HK-2 (cell line): ENCODE measurements at regions not wholly inside any gene's neighbourhood (a gene's known extent, or its start where the extent isn't known, plus 50 kb on each side); places are given as distances from the start of the nearest gene placed in this dataset.

Source experiments
- DNase-seq: peaks from one replicate; pipeline ENCODE4 v3.0.0-alpha.2; 2018; ENCODE audit not compliant: unreplicated experiment

DNA sequence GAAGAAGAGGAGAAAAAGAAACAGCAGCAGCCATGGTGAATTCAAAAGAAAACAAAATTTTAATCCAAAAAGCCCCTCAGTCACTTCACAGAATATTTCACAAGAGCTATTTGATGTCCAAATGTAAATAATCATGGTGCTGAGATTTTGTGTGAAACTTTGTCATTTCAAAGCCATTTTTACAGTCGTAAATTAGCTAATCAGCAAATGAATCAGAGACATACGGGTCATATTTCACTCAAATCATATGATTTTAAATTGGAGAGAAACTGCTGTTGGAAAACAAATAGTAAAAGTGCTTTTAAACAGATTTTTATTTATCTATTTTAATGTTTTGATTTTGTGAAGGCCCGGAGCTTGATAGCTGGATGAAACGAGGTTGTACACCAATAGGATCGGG lies 101.4 kb upstream of the SMIM23 start:
- no peak for DNase-seq

DNA sequence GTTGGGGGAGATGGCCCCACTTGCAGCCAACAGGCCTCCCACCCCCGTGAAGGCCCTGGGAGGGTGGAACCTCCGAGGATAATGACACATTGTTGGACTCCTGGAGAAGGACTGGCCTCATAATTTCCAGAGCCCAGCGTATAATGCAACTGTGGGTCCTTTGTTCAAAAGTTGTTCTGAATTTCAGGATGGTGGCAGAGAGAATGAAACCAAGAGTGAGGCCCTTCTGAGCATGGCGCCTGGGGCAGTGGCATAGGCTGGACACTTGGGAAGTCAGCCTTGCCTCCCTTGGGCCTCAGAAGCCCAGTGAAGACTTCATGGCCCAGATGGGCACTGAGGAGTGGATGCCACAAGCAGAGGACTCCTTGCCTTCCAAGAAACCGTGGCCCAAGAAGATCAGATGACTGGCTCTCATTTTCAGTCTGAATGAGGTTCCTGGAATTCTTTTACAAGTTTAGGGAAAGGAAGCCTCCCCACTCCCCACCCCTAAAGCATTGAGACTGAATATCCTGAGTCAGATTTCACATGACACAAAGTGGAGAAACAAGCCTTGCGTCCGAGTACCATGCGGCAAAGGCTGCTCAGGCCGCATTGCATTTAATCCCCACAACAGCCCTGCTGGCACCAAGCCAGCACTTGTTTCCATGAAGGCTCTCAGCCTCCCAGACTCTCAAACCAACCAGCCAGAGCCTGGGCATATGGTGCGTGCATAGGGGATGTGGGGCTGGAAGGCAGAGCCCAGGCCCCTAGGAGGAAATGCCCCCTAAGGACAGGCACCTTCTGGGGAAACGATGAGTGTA lies 96.7 kb upstream of the SMIM23 start:
- no peak for DNase-seq

DNA sequence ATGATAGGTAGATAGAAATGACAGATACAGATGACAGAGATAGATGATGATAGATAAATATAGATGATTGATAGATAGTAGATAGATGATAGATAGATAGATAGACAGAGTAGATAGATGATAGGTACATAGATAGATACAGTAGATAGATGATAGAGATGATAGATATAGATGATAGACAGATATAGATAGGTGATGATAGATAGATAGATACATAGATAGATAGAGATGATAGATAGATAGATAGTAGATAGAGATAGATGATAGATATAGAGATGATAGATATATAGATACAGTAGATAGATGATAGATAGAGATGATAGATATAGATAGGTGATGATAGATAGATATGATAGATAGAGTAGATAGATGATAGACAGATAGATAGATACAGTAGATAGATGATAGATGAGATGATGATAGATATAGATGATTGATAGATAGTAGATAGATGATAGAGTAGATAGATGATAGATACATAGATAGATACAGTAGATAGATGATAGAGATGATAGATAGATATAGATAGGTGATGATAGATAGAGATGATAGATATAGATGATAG lies 95.7 kb upstream of the SMIM23 start:
- no peak for DNase-seq

DNA sequence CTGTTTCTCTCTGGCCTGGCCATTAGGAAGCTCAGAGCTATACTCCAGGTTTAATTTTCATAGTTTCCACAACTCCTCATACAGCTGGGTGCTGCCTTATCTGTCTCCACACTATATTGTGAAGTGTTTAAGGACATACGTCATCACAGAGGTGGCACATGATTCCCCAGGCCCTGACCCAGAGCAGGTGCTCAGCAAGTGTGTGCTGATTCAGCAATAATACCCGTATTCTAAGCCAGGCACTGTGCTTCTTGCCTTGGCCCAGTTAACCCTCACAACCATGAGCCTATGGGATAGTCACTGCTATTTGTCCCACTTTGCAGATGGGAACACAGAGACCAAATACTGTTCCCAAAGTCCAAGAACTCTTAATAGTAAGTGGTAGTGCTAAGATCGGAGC lies 93.5 kb upstream of the SMIM23 start:
- DNase-seq, result no peak

DNA sequence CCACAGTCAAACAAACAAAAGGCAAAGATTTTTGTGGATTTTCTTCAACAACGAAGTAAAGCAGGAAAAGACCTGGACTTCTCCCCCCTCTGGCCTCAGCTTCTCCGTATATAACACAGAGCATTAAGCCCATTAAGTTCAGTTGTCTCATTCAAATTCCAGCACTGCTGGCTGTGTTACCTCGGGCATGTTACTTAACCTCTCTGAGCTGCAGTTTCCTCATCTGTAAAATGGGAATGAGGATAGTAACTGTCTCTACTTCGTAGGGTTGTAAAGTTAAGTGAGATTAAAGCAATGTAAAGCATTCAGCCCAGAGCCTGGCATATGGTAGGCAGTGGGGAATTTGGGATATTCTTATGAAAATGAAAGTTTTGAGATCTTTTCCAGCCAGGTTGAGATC lies 92.7 kb upstream of the SMIM23 start:
- no peak for DNase-seq

DNA sequence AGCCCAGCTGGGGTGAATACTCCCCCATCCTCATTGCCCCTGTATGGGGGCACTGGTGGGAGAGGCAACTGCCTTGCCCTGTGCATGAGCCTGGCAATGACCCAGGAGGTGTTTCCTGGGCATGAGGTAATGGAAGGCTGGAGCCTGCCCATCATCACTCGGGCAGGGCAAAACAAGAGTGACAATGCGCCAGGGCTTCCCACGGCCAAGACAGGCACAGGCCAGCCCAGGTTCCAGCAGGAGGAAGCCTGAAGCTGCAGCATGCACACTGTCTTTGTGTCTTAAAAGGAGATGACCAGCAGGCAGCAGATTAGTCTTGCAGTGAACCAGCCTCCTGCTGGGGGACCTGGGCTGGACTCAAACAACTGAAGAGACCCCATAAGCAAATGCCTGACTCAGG lies 92.2 kb upstream of the SMIM23 start:
- DNase-seq, result no peak

DNA sequence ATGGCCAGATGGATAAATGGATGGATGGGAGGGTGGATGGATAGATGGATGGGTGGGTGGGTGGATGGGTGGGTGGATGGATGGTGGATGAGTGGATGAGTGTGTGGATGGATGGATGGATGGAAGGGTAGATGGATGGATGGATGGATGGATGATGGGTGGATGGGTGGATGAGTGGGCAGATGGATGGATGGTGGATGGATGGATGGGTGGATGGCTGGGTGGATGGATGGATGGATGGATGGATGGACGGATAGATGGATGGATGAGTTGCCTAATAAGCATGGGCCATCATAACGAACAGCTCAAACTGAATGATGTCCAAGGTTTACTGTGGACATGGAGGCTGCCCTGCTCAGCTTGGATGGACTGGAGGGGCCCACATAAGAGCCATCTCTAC lies 89.8 kb upstream of the SMIM23 start:
- DNase-seq, result no peak

DNA sequence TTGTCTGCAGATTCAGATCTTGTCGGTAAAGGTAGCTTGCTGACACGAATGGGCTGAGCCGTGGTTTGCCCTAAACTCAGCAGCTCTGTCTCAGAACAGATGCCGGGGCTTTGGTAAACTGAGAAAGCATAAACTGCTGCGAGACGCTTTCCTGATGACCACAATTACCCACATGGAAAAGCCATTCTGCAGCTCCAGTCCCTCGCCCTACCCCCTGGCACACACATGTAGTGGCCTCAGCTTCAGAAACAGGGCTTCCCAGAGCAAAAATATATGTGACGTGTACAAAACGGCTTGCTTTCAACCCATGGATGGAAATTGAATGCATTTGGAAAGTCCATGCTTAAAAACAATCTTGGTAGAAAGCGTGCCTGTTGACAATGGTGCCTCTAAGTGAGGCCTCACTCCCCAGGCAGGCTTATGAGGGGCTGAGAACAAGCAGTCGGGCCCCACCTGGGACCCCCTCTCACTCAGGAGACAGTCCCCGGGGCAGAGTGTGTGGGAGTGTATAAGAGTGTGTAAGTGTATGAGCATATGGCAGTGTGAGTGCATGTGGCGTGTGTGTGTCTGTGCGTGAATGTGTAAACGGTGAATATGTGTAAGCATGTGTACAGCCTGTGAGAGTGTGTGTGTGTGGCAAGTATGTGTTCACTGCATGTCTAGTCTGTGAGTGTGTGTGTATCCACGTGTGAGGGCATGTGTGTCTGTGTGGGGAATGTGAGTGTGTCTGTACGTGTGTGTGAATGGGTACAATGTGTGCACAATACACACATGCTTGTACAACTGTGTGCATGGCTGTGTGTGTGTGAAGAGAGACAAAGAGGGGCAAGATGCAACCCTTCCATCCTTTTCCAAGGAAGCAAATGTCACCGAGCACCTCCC lies 88.2 kb upstream of the SMIM23 start:
- DNase-seq, result no peak

DNA sequence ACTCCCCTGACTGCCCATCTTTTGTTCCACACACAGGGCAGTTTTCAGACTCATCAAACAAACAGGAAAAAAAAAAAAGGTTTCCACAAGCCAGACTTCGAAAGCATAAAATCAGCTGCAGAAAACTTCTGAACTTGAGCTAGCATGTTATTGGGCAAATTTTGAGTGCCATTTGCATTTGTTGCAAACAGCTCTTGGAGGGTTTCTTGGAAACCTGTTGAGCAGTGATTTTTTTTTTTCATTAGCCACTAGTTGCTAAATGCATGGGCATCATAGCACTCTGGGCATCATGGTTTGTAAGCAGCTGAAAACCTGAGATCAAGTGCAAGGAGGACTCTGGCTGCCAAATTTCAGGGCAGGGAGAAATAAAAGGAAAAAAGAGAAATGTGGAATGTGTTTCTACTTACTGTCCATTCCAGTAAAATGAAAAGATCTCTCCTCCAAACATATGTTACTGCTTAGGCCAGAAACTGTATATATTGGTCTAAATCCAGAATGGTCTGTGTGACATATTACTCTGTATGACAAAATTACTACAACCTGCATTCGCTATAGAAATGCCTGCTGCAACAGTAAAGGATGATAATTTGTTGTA lies 85.2 kb upstream of the SMIM23 start:
- no peak for DNase-seq

DNA sequence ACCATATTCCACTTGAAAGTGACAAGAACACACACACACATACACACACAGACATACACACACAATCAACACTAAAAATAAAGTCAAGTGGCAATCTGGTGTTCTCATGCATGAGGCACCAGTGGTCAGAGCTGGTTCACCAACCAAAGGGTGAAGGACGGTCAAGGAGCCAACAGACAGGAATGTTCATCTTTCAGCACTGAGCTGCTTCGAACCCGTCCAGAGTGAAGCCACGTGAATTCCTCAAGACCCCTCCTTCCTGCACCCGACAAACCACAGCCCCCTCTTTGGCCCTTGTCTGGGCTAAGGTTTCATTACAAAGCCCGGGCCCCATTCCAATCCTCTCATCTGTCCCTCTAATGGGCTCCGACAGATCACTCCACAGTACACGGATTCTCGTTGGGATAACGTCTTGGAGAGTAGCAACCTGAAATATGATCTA lies 84.5 kb upstream of the SMIM23 start:
- no peak for DNase-seq

DNA sequence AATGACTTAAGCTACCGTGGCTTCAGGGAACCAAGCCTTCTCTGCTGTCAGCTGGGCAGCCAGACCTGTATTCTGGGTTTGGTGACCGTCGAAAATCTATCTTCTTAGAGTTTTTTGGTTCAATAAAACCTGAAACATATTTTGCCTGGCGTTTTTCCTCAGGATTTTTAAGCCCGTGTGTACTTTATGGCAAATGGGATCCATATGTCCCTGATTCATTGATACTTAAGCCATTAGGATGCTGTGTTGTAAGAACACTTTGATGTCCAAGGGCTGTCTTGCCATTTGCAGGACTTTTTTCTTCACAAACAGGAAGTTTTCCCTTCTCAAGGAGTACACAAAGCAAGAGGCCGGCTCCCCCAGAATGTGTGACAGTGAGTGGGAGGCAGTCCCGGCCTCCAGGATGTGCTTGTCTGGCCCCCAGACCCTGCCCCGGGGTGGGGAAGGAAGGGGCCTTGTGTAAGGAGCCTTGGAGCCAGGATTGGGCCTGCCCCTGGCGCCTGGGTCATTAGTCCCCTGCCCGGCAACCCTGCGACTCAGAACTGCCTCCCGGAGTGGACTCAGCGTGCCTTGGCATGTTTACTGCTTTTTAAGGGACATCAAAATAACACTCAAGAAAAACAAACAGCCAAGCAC lies 83.4 kb upstream of the SMIM23 start:
- DNase-seq, result no peak

DNA sequence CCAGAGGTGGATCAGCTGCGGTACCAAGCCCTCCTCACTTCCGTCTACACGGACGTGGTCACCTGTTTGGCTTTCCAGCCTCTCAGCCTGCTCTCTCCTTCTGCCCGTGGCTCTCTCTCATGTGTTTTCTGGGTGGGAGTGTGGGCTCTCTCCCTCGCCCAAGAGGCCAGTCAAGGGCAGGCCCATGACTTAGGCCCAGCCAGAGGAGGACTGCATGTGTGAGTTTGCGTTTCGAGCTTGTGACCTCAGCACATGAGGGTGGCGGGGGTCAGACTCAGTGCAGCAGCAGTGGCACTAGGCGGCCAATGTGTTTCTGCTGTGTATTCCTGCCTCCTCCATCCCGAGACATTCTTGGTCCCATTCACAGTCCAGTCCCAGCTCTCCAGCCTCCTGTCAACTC lies 82.5 kb upstream of the SMIM23 start:
- DNase-seq, result no peak

DNA sequence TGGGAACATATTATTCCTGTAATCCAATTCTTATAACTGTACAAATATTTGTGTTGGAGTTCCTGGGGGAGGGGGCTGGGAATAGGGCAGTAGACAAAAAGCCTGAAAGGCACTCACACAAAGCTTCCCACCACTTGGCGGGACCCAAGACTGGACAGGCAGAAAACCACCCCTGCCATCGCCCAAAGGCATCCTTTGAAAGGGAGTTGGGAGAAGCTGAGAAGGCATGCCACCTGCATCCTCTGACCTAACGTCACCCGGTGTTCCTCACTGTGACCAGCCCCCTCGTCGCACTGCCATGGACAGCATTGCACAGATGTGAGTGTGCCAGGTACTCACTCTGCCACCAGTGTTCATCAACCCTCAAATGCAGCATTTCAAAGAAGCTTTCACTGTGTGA lies 80.6 kb upstream of the SMIM23 start:
- DNase-seq, result no peak

DNA sequence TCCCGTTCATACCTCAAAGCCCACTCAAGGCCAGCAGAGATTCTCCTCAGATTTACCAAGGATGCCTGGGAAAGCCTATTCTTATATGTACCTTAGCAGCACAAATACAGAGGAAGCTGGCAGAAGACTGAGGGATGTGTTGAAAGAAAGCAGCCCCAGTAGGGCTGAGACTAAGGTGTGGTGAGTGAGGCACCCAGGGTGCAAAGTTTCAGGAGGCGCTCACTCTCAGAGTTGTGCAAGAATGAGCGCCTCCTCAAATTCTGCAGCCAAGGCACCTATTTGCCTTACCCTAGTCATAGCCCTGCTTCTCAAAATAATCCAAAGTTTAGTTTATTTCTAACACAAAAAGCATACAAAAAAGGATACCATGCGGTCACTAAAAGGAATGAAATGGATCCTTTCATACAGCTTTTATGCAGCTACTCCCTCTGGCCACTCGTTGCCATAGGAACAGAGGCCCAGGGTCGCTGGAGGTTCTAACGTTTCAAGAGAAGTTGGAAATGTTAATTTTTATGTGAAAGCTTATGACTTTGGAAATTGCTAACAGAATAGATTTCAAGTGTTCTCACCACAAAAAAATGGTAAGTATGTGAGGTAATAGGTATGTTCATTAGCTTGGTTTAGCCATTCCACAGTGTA lies 79.7 kb upstream of the SMIM23 start:
- no peak for DNase-seq

DNA sequence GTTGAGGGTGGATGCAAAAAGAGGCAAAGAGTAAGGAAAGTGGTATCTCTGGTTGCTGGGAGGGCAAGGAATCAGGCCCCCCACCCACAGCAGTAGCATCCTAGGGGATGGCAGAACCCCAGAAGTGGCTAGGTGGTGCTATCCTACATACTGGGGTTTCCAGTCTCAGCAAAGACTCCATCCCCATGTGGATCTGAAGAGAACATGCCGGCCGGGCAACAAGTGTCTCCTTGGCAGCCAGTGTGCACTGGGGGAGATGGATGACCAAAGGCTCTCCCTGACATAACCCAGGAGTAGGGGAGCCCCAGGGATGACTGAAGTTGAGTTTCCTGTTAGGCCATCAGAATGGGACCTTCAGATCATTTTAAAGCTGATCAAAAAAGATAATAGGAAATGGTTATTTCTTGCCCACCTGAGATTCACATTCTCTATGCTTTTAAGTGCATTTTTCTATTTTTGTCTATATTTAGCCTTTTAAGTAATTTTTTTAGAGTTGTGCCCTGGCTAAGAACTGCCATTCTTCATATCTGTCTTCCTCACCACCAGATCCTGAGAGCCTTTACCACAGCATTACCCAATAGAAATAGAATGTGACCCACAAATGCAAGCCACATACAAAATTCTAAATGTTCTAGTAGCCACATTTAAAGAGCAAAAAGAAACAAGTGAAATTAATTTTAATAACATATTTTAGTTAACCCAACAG lies 78.7 kb upstream of the SMIM23 start:
- no peak for DNase-seq

DNA sequence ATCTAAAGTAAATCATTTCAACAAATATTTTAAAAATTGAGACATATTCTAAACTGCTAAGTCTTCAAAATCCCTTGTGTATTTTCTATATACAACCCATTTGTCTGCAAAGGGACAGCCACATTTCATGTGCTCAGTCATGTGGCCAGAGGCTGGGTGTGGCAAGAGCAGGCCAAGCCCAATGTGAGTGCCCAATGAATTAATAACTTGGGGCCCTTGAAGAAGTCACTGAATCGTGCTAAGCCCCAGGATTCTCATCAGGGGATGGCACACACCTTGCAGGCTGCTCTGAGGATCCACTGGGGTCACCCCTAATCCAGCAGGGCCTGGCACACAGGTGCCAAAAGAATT lies 78.2 kb upstream of the SMIM23 start:
- DNase-seq, result peak; percentile 6

DNA sequence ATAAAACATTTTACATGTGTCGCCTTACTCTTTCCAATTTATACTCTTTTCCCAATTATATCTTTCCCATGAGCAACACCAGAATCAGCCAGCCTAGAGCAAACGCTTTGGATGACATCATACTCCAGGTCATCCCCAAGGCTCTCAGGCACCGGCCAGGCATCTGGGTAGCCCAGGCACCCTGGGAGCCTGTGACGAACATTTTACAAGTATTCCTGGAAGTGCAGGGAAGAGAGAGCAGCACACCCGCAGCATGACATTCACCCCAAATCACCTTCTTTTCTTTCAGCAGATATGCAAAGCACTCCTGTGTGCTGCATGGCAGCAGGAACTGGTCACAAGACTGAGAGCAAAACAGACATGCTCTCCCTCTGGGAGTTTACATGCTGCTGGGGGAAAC lies 75.7 kb upstream of the SMIM23 start:
- no peak for DNase-seq

DNA sequence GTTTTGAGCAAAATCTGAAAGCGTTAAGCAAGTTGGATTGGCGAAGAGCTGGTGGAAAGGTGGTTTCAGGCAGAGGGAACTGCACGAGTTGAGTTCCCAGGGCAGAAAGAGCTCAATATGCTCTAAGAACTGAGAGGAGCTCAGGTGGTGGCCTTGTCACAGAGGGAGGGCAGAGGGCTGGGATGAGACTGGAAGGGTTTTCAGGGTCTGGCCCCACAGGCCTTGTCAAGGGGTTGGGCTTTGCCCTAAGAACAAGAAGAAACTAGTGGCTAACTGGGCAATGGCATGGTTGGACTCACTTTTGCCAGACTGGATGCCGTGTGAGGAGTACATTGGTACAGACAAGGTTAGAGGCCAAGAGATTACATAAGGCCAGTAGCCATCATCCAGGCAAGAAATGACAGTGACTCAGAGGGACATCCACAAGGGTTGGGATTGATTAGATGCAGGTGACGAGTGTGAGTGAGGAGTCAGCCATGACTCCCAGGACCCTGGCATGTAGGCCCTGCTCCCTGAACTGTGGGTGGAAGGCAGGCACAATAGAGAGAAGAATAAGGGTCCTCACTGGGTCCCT lies 75.1 kb upstream of the SMIM23 start:
- no peak for DNase-seq

DNA sequence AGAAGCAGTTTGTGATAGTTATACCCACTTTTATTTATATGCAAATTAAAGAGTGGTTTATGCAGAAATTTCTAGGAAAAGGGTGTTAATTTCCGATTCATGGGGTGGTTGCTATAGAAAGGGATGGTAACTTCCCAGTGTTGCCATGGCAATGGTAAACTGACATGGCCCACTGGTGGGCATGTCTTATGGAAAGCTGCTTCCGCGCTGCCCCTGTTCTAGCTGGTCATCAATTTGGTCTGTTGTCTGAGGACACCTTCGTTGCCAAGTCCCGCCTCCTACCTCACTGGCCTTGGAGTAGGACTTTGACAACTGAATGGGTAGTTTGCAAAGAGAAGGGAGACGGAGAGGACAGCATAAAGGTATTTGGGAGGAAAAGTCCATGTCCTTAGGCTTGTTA lies 74.0 kb upstream of the SMIM23 start:
- DNase-seq, result no peak

DNA sequence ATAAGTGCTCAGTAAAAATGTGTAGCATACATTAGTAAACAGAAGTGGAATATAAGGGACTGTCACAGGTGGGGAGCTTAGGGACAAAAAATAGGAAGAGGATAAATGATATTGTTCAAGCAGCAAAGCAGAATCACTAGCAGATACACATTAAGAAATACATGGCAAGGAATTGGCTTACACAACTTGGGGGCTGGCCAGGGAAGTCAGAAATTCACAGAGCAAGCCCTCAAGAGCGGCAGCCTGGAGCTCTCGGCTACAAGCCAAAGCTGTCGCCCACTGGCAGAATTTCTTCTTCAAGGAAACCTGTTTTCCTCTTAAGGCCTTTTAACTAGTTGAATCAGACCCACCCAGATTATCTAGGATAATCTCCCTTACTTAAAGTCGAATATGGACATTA lies 73.0 kb upstream of the SMIM23 start:
- DNase-seq, result no peak

DNA sequence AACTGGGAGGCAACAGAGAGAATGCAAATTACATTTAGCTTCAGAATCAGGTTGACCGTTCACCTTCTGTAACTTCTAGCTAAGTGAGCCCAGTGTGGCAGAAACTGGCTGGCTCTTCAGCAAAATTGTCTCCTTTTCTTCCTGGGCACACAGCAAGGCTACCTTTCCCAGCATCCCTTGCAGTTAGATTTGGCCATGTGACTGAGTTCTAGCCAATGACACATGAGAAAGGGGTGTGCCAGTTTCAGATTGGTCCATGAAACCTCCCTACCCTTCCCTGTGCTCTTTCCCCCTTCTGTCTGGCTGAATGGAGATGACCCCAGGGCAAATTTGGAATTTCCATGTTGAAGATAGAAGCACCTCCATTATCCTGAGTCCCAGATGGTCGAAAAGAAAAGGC lies 72.5 kb upstream of the SMIM23 start:
- DNase-seq, result no peak
